Calu3 (cell line): ENCODE measurements at regions not wholly inside any gene's neighbourhood (a gene's known extent, or its start where the extent isn't known, plus 50 kb on each side); places are given as distances from the start of the nearest gene placed in this dataset.
"Not testable (repeated sequence)": the region's sequence is repeated elsewhere in the genome, so short reads cannot be mapped to it uniquely, and the experiment has no call there.

ENCODE experiments used
- BruUV-seq: library from RNA; stranded (reverse); fragments of 400-500 nt; replicated peaks from 2 replicates; lab custom pipeline; 2021; lab: Mats Ljungman, UMichigan
- CTCF ChIA-PET: fragments of 300-600 bp; sonication (Branson Sonifier 250); formaldehyde crosslinking; loops from one replicate; lab custom pipeline; 2022; ENCODE audit warnings: antibody characterized with exemption; lab: Charles Lee
- DNase-seq: peaks from one replicate; pipeline ENCODE4 v3.0.0; 2022
- H3K27ac Mint-ChIP-seq: one replicate; pipeline ENCODE4 v1.8.0; 2022; ENCODE audit warnings: mixed read lengths; ENCODE audit not compliant: unreplicated experiment
- H3K27me3 Mint-ChIP-seq: one replicate; pipeline ENCODE4 v1.8.0; 2022; ENCODE audit warnings: mixed read lengths; ENCODE audit not compliant: unreplicated experiment
- H3K36me3 Mint-ChIP-seq: one replicate; pipeline ENCODE4 v1.8.0; 2022; ENCODE audit warnings: mild to moderate bottlenecking, moderate library complexity, mixed read lengths; ENCODE audit not compliant: insufficient read depth, unreplicated experiment
- H3K4me1 Mint-ChIP-seq: one replicate; pipeline ENCODE4 v1.8.0; 2022; ENCODE audit warnings: mild to moderate bottlenecking, low read depth, mixed read lengths; ENCODE audit not compliant: unreplicated experiment
- H3K4me3 Mint-ChIP-seq: one replicate; pipeline ENCODE4 v1.8.0; 2022; ENCODE audit warnings: mild to moderate bottlenecking, low read depth, moderate library complexity, mixed read lengths; ENCODE audit not compliant: unreplicated experiment
- H3K9me3 Mint-ChIP-seq: one replicate; pipeline ENCODE4 v1.8.0; 2022; ENCODE audit warnings: low read depth, mixed read lengths; ENCODE audit not compliant: unreplicated experiment
- CTCF ChIP-seq: fragments of 200-600 bp; IDR thresholded peaks from one replicate; pipeline ENCODE4 v1.8.0; 2022; ENCODE audit warnings: antibody characterized with exemption; ENCODE audit not compliant: unreplicated experiment
- intact Hi-C: fragments of 100-400 bp; cut with micrococcal nuclease; formaldehyde crosslinking; loops from one replicate; pipeline ENCODE4 v1.10.0; 2022; ENCODE audit not compliant: unreplicated experiment

- no peak overlapping the region for H3K4me3 Mint-ChIP-seq
- H3K4me1 Mint-ChIP-seq = no peaks in the 10 kb centered on the region
- no peak for DNase-seq
- intact Hi-C loops = no loop called here
- no peak for TF ChIP-seq CTCF
- CTCF ChIA-PET = no interaction called here
- H3K27ac Mint-ChIP-seq = no peak overlapping the region
- no peaks in the 10 kb centered on the region for H3K36me3 Mint-ChIP-seq
- H3K27me3 Mint-ChIP-seq = no peaks in the 10 kb centered on the region
- H3K9me3 Mint-ChIP-seq = peaks cover 23% of the 10 kb centered on the region
- no TSS peak for BruUV-seq
Measured at GRCh38 chr2:5616019-5616418, 76.2 kb upstream of the SOX11 start.

- Mint-ChIP-seq H3K27ac (no peak overlapping the region), H3K4me3 (no peak overlapping the region), H3K27me3 (no peaks in the 10 kb centered on the region), H3K36me3 (no peaks in the 10 kb centered on the region), H3K9me3 (peaks cover 16% of the 10 kb centered on the region), H3K4me1 (no peaks in the 10 kb centered on the region)
- no peak for TF ChIP-seq CTCF
- intact Hi-C loops = no loop called here
- no peak for DNase-seq
- CTCF ChIA-PET = no interaction called here
- BruUV-seq = no TSS peak
Measured at GRCh38 chr2:5617358-5617757, 74.8 kb upstream of the SOX11 start.

- Mint-ChIP-seq H3K9me3 (peaks cover 20% of the 10 kb centered on the region), H3K27me3 (no peaks in the 10 kb centered on the region), H3K36me3 (no peaks in the 10 kb centered on the region), H3K4me3 (no peak overlapping the region), H3K27ac (no peak overlapping the region), H3K4me1 (no peaks in the 10 kb centered on the region)
- TF ChIP-seq CTCF = no peak
- no peak for DNase-seq
- no TSS peak for BruUV-seq
- CTCF ChIA-PET = no interaction called here
- intact Hi-C loops = no loop called here
Measured at GRCh38 chr2:5617796-5618195, 74.4 kb upstream of the SOX11 start.

GRCh38 chr2:5618271-5618670, 73.9 kb upstream of the SOX11 start:
- no peak overlapping the region for H3K27ac Mint-ChIP-seq
- no TSS peak for BruUV-seq
- no peaks in the 10 kb centered on the region for H3K36me3 Mint-ChIP-seq
- no peak overlapping the region for H3K4me3 Mint-ChIP-seq
- no peaks in the 10 kb centered on the region for H3K27me3 Mint-ChIP-seq
- H3K9me3 Mint-ChIP-seq = peaks cover 21% of the 10 kb centered on the region
- no peak for DNase-seq
- H3K4me1 Mint-ChIP-seq = no peaks in the 10 kb centered on the region
- CTCF ChIA-PET = no interaction called here
- intact Hi-C loops = no loop called here
- TF ChIP-seq CTCF = no peak

- H3K27ac Mint-ChIP-seq, H3K4me1 Mint-ChIP-seq, intact Hi-C loops, H3K27me3 Mint-ChIP-seq, CTCF ChIA-PET, H3K4me3 Mint-ChIP-seq, BruUV-seq, H3K36me3 Mint-ChIP-seq, DNase-seq: not testable (repeated sequence)
- H3K9me3 Mint-ChIP-seq = peaks cover 15% of the 10 kb centered on the region
Measured at GRCh38 chr2:5625556-5626065, 66.6 kb upstream of the SOX11 start.

GRCh38 chr2:5628484-5628883, 63.7 kb upstream of the SOX11 start:
- H3K36me3 Mint-ChIP-seq, H3K4me3 Mint-ChIP-seq, DNase-seq, H3K9me3 Mint-ChIP-seq, intact Hi-C loops, BruUV-seq, H3K27ac Mint-ChIP-seq, CTCF ChIA-PET, H3K27me3 Mint-ChIP-seq, H3K4me1 Mint-ChIP-seq: not testable (repeated sequence)

GRCh38 chr2:5629510-5629909, 62.7 kb upstream of the SOX11 start:
- H3K27me3 Mint-ChIP-seq, H3K27ac Mint-ChIP-seq, CTCF ChIA-PET, H3K4me1 Mint-ChIP-seq, H3K9me3 Mint-ChIP-seq, DNase-seq, intact Hi-C loops, BruUV-seq, H3K4me3 Mint-ChIP-seq, H3K36me3 Mint-ChIP-seq: not testable (repeated sequence)
